Panc1 (cell line): ENCODE measurements at regions not wholly inside any gene's neighbourhood (a gene's known extent, or its start where the extent isn't known, plus 50 kb on each side); places are given as distances from the start of the nearest gene placed in this dataset.

Experiments used
- POLR2AphosphoS5 ChIP-seq: IDR thresholded peaks from 2 replicates; pipeline ENCODE4 v1.6.1; 2012; ENCODE audit warnings: mild to moderate bottlenecking, low read depth, low read length, moderate library complexity
- REST ChIP-seq, 2 experiments: IDR thresholded peaks; 2 replicates each; pipeline ENCODE4 v1.6.1; 2011 to 2012; ENCODE audit warnings: low read depth in 2 of 2, control low read depth in 1 of 2, low read length in 1 of 2, mild to moderate bottlenecking in 1 of 2, moderate library complexity in 1 of 2; ENCODE audit not compliant: insufficient read depth in 1 of 2
- SIN3A ChIP-seq: IDR thresholded peaks from 2 replicates; pipeline ENCODE4 v1.6.1; 2012; ENCODE audit warnings: low read depth, mild to moderate bottlenecking, low read length, moderate library complexity, borderline replicate concordance; ENCODE audit not compliant: insufficient read depth
- TF ChIP-seq, protein P1 (sequence below): fragments of 450-650 bp; IDR thresholded peaks from 2 replicates; pipeline ENCODE4 v1.5.1; 2017; ENCODE audit warnings: mild to moderate bottlenecking

GRCh38 chr3:26931896-26932295 is 309.3 kb downstream of the LRRC3B start:
- TF ChIP-seq, protein P1, sequence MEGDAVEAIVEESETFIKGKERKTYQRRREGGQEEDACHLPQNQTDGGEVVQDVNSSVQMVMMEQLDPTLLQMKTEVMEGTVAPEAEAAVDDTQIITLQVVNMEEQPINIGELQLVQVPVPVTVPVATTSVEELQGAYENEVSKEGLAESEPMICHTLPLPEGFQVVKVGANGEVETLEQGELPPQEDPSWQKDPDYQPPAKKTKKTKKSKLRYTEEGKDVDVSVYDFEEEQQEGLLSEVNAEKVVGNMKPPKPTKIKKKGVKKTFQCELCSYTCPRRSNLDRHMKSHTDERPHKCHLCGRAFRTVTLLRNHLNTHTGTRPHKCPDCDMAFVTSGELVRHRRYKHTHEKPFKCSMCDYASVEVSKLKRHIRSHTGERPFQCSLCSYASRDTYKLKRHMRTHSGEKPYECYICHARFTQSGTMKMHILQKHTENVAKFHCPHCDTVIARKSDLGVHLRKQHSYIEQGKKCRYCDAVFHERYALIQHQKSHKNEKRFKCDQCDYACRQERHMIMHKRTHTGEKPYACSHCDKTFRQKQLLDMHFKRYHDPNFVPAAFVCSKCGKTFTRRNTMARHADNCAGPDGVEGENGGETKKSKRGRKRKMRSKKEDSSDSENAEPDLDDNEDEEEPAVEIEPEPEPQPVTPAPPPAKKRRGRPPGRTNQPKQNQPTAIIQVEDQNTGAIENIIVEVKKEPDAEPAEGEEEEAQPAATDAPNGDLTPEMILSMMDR = no peak
- TF ChIP-seq POLR2AphosphoS5 (no peak), REST (IDR thresholded peaks at IDR 0.05; ENCODE audit: insufficient read depth in 1 of 2, low read depth in 2 of 2, low read length in 1 of 2) (no peak), SIN3A (no peak)
